Neural progenitor cell (in vitro differentiated cells): ENCODE measurements at regions not wholly inside any gene's neighbourhood (a gene's known extent, or its start where the extent isn't known, plus 50 kb on each side); places are given as distances from the start of the nearest gene placed in this dataset.

Experiments
- DNase-seq: peaks from one replicate; pipeline ENCODE4 v3.0.0-alpha.2; 2016; ENCODE audit warnings: low spot score
- H2AFZ ChIP-seq: fragments of 200-600 bp; sonication (generic); replicated peaks from 2 replicates; pipeline ENCODE4 v1.6.1; 2016; ENCODE audit warnings: antibody characterized with exemption
- H3F3A ChIP-seq: fragments of 200-600 bp; sonication (generic); 2 replicates; pipeline ENCODE4 v1.6.1; 2016; ENCODE audit warnings: antibody characterized with exemption, low read depth
- H3K27ac ChIP-seq: fragments of 200-600 bp; sonication (generic); 2 replicates; pipeline ENCODE4 v1.5.1; 2016; ENCODE audit warnings: mild to moderate bottlenecking
- H3K27me3 ChIP-seq: fragments of 200-600 bp; sonication (generic); 2 replicates; pipeline ENCODE4 v1.6.1; 2016; ENCODE audit warnings: mild to moderate bottlenecking, moderate library complexity
- H3K36me3 ChIP-seq: fragments of 200-600 bp; sonication (generic); 2 replicates; pipeline ENCODE4 v1.5.1; 2016
- H3K4me1 ChIP-seq: fragments of 200-600 bp; sonication (generic); 2 replicates; pipeline ENCODE4 v1.6.1; 2016; ENCODE audit warnings: mixed run types
- H3K4me2 ChIP-seq: fragments of 200-600 bp; sonication (generic); 2 replicates; pipeline ENCODE4 v1.6.1; 2016
- H3K4me3 ChIP-seq: fragments of 200-600 bp; sonication (generic); 2 replicates; pipeline ENCODE4 v1.5.1; 2016
- H3K79me2 ChIP-seq: fragments of 200-600 bp; sonication (generic); 2 replicates; pipeline ENCODE4 v1.6.1; 2016; ENCODE audit warnings: low read depth
- H3K9ac ChIP-seq: fragments of 200-600 bp; sonication (generic); 2 replicates; pipeline ENCODE4 v1.6.1; 2016
- H3K9me3 ChIP-seq: fragments of 200-600 bp; sonication (generic); 2 replicates; pipeline ENCODE4 v1.5.1; 2016; ENCODE audit warnings: low read depth
- H4K20me1 ChIP-seq: fragments of 200-600 bp; sonication (generic); 2 replicates; pipeline ENCODE4 v1.6.1; 2016; ENCODE audit warnings: low read depth
- H3K27ac Mint-ChIP-seq: 3 replicates; pipeline ENCODE4 v1.8.0; 2021; ENCODE audit warnings: mixed read lengths
- H3K27me3 Mint-ChIP-seq: 2 replicates; pipeline ENCODE4 v1.8.0; 2022; ENCODE audit warnings: low read depth, mild to moderate bottlenecking, inconsistent platforms, moderate library complexity, mixed read lengths; ENCODE audit not compliant: insufficient read depth
- H3K36me3 Mint-ChIP-seq: 3 replicates; pipeline ENCODE4 v1.8.0; 2021; ENCODE audit warnings: mixed read lengths
- H3K4me1 Mint-ChIP-seq: 3 replicates; pipeline ENCODE4 v1.8.0; 2021; ENCODE audit warnings: mixed read lengths
- H3K4me3 Mint-ChIP-seq: 3 replicates; pipeline ENCODE4 v1.8.0; 2021; ENCODE audit warnings: mild to moderate bottlenecking, moderate library complexity, mixed read lengths
- H3K9me3 Mint-ChIP-seq: 3 replicates; pipeline ENCODE4 v1.8.0; 2020; ENCODE audit warnings: mixed read lengths
- CTCF ChIP-seq: fragments of 200-600 bp; sonication (generic); IDR thresholded peaks from 2 replicates; pipeline ENCODE4 v1.5.1; 2017; ENCODE audit warnings: antibody characterized with exemption, mild to moderate bottlenecking
- EZH2 ChIP-seq: fragments of 200-600 bp; sonication (generic); IDR thresholded peaks from 2 replicates; pipeline ENCODE4 v1.6.1; 2017; ENCODE audit warnings: antibody characterized with exemption, mild to moderate bottlenecking, moderate library complexity
- EZH2phosphoT487 ChIP-seq: fragments of 200-600 bp; sonication (generic); IDR thresholded peaks from 2 replicates; pipeline ENCODE4 v1.6.1; 2017; ENCODE audit warnings: antibody characterized with exemption

GRCh38 chr6:71079677-71080076 lies 122.8 kb upstream of the B3GAT2 start:
- Histone ChIP-seq H2AFZ (no peak overlapping the region), H3K4me3 (no peak overlapping the region), H3K36me3 (no peaks in the 10 kb centered on the region), H3K27ac (no peak overlapping the region), H3K27me3 (no peaks in the 10 kb centered on the region), H3K79me2 (no peaks in the 10 kb centered on the region), H3F3A (no peaks in the 10 kb centered on the region), H3K9me3 (no peaks in the 10 kb centered on the region), H3K4me2 (no peak overlapping the region), H4K20me1 (no peaks in the 10 kb centered on the region), H3K9ac (no peak overlapping the region), H3K4me1 (no peaks in the 10 kb centered on the region)
- peaks cover 3% of the 10 kb centered on the region for H3K27me3 Mint-ChIP-seq
- DNase-seq: no peak
- H3K4me1 Mint-ChIP-seq: peaks cover 3% of the 10 kb centered on the region
- TF ChIP-seq EZH2 (no peak), CTCF (no peak), EZH2phosphoT487 (no peak)
- H3K4me3 Mint-ChIP-seq: no peak overlapping the region
- no peak overlapping the region for H3K27ac Mint-ChIP-seq
- H3K9me3 Mint-ChIP-seq: peaks cover 4% of the 10 kb centered on the region
- no peaks in the 10 kb centered on the region for H3K36me3 Mint-ChIP-seq

GRCh38 chr6:71080133-71080532 lies 123.3 kb upstream of the B3GAT2 start:
- Mint-ChIP-seq H3K9me3 (peaks cover 4% of the 10 kb centered on the region), H3K4me1 (peaks cover 3% of the 10 kb centered on the region), H3K4me3 (no peak overlapping the region), H3K27me3 (peaks cover 3% of the 10 kb centered on the region), H3K36me3 (no peaks in the 10 kb centered on the region), H3K27ac (no peak overlapping the region)
- no peak overlapping the region for H3K4me3 ChIP-seq
- no peak overlapping the region for H3K27ac ChIP-seq
- H3K4me2 ChIP-seq: no peak overlapping the region
- no peaks in the 10 kb centered on the region for H3K9me3 ChIP-seq
- no peak overlapping the region for H2AFZ ChIP-seq
- H3K4me1 ChIP-seq: no peaks in the 10 kb centered on the region
- TF ChIP-seq CTCF: no peak
- TF ChIP-seq EZH2phosphoT487: no peak
- no peak for TF ChIP-seq EZH2
- H3K9ac ChIP-seq: no peak overlapping the region
- no peaks in the 10 kb centered on the region for H3K36me3 ChIP-seq
- H3K27me3 ChIP-seq: no peaks in the 10 kb centered on the region
- H3K79me2 ChIP-seq: no peaks in the 10 kb centered on the region
- H3F3A ChIP-seq: no peaks in the 10 kb centered on the region
- no peak for DNase-seq
- H4K20me1 ChIP-seq: no peaks in the 10 kb centered on the region

GRCh38 chr6:71080826-71081225 lies 124.0 kb upstream of the B3GAT2 start:
- Mint-ChIP-seq H3K4me1 (peaks cover 3% of the 10 kb centered on the region), H3K27ac (no peak overlapping the region), H3K4me3 (no peak overlapping the region), H3K27me3 (peaks cover 3% of the 10 kb centered on the region), H3K9me3 (peaks cover 4% of the 10 kb centered on the region), H3K36me3 (no peaks in the 10 kb centered on the region)
- Histone ChIP-seq H4K20me1 (no peaks in the 10 kb centered on the region), H3K79me2 (no peaks in the 10 kb centered on the region), H3K9me3 (no peaks in the 10 kb centered on the region), H3F3A (no peaks in the 10 kb centered on the region), H2AFZ (no peak overlapping the region), H3K4me2 (no peak overlapping the region), H3K9ac (no peak overlapping the region), H3K4me1 (no peaks in the 10 kb centered on the region), H3K36me3 (no peaks in the 10 kb centered on the region), H3K27me3 (no peaks in the 10 kb centered on the region), H3K27ac (no peak overlapping the region), H3K4me3 (no peak overlapping the region)
- TF ChIP-seq EZH2 (no peak), CTCF (no peak), EZH2phosphoT487 (no peak)
- no peak for DNase-seq
